ENCODE measurements at regions not wholly inside any gene's neighbourhood (a gene's known extent, or its start where the extent isn't known, plus 50 kb on each side); places are given as distances from the start of the nearest gene placed in this dataset.

DNA sequence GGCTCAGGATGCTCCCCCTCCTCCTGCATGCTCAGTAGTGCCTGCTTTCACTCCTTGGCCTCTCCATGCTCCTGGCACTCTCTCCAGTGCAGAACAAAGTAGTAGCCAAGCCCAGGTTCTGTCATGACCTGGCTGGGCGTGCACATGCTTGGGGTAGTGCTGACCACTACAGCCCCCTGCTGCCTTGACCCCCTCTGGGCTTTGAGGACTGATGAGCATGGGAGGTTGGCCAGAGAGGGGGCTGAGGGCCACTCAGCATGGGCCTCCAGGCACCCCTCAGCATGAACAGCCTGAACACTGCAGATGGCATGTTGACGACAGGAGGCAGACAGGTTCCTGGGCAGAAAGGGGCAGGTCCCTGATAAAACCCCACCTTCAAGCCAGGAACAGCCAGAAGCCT lies 935.7 kb upstream of the PRMT6 start:
- TF ChIP-seq CTCF (IDR thresholded peaks at IDR 0.05) (no peak), EZH2 (IDR thresholded peaks at IDR 0.05; ENCODE audit: borderline replicate concordance, insufficient read depth, low read depth, low read length, poor library complexity, severe bottlenecking) (no peak)
